Activated B cell treated with CpG ODN at 0.5 μM for 24 hours (primary cell): ENCODE measurements at regions not wholly inside any gene's neighbourhood (a gene's known extent, or its start where the extent isn't known, plus 50 kb on each side); places are given as distances from the start of the nearest gene placed in this dataset.

Experiments used
- ATAC-seq: fragments of 200-7000 bp; cut with Tn5 transposase; one replicate; pipeline ENCODE4 v1.10.0; 2021; ENCODE audit warnings: low read depth, mild to moderate bottlenecking, moderate library complexity
- CTCF ChIA-PET: fragments of 350-600 bp; sonication (Branson Sonifier 250); formaldehyde crosslinking; loops from one replicate; lab custom pipeline; 2021; ENCODE audit warnings: antibody characterized with exemption; lab: Charles Lee
- POLR2A ChIA-PET: fragments of 350-600 bp; sonication (Branson Sonifier 250); formaldehyde crosslinking; loops from one replicate; lab custom pipeline; 2021; ENCODE audit warnings: antibody characterized with exemption; lab: Charles Lee
- DNase-seq: peaks from one replicate; pipeline ENCODE4 v3.0.0; 2022
- H3K27ac Mint-ChIP-seq: one replicate; pipeline ENCODE4 v1.8.0; 2020; ENCODE audit warnings: mixed read lengths
- H3K27me3 Mint-ChIP-seq: one replicate; pipeline ENCODE4 v1.8.0; 2021; ENCODE audit warnings: mixed read lengths
- H3K36me3 Mint-ChIP-seq: one replicate; pipeline ENCODE4 v1.8.0; 2021; ENCODE audit warnings: low read depth, mixed read lengths
- H3K4me1 Mint-ChIP-seq: one replicate; pipeline ENCODE4 v1.8.0; 2021; ENCODE audit warnings: mixed read lengths
- H3K4me3 Mint-ChIP-seq: one replicate; pipeline ENCODE4 v1.8.0; 2020; ENCODE audit warnings: mild to moderate bottlenecking, mixed read lengths
- H3K9me3 Mint-ChIP-seq: one replicate; pipeline ENCODE4 v1.8.0; 2020; ENCODE audit warnings: mixed read lengths
- intact Hi-C: fragments of 100-400 bp; cut with micrococcal nuclease; formaldehyde crosslinking; loops from one replicate; pipeline ENCODE4 v1.15.1; 2024
- TF ChIP-seq, protein P1 (sequence below): fragments of 200-600 bp; IDR thresholded peaks from one replicate; pipeline ENCODE4 v1.8.0; 2022; ENCODE audit warnings: antibody characterized with exemption, mild to moderate bottlenecking

DNA sequence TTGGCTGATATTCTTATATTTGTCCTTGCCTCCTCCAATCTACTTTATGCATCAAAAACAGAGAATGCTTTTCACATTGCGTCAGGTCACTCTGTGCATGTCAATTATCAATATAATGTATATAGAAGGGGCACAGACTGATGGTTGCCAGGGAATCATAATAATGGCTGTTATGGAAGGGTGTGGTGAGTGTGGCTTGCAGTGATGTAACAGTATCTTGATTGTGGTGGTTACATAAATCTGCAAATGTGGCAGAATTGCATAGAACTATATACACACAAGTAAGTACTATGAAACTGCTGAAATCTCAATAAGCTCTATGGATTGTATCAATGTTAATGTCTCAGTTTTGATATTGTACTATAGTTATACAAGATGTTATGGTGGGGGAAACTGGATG is 228.6 kb downstream of the TJP1 start:
- CTCF ChIA-PET: no interaction called here
- Mint-ChIP-seq H3K36me3 (no peaks in the 10 kb centered on the region), H3K27me3 (no peaks in the 10 kb centered on the region), H3K4me3 (no peak overlapping the region), H3K27ac (no peak overlapping the region), H3K9me3 (no peaks in the 10 kb centered on the region), H3K4me1 (no peaks in the 10 kb centered on the region)
- DNase-seq (no peak), ATAC-seq (no peak)
- intact Hi-C loops: no loop called here
- POLR2A ChIA-PET: no interaction called here
- TF ChIP-seq, protein P1, sequence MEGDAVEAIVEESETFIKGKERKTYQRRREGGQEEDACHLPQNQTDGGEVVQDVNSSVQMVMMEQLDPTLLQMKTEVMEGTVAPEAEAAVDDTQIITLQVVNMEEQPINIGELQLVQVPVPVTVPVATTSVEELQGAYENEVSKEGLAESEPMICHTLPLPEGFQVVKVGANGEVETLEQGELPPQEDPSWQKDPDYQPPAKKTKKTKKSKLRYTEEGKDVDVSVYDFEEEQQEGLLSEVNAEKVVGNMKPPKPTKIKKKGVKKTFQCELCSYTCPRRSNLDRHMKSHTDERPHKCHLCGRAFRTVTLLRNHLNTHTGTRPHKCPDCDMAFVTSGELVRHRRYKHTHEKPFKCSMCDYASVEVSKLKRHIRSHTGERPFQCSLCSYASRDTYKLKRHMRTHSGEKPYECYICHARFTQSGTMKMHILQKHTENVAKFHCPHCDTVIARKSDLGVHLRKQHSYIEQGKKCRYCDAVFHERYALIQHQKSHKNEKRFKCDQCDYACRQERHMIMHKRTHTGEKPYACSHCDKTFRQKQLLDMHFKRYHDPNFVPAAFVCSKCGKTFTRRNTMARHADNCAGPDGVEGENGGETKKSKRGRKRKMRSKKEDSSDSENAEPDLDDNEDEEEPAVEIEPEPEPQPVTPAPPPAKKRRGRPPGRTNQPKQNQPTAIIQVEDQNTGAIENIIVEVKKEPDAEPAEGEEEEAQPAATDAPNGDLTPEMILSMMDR: no peak

DNA sequence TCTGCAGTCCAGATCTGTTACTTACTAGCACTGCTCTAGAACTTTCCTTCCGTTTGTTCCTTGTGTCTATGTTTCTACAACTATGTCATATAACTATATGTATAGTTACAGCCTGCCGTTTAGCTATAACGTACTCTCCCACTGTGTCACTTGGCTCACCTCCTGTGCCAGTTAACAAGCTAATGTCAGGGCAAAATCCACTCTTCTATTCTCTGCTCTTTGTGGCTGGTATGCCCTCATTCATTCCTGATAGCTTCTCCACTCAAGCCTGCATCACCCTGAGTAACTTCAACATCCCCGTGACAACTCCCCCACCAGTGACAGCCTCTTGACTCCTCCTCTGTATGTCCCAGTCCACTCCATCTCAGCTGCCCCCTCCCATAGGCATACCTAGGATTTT is 229.2 kb downstream of the TJP1 start:
- intact Hi-C loops: no loop called here
- Mint-ChIP-seq H3K27ac (no peak overlapping the region), H3K36me3 (no peaks in the 10 kb centered on the region), H3K27me3 (no peaks in the 10 kb centered on the region), H3K4me1 (no peaks in the 10 kb centered on the region), H3K9me3 (no peaks in the 10 kb centered on the region), H3K4me3 (no peak overlapping the region)
- ATAC-seq (no peak), DNase-seq (no peak)
- CTCF ChIA-PET: no interaction called here
- TF ChIP-seq, protein P1: no peak
- POLR2A ChIA-PET: no interaction called here

DNA sequence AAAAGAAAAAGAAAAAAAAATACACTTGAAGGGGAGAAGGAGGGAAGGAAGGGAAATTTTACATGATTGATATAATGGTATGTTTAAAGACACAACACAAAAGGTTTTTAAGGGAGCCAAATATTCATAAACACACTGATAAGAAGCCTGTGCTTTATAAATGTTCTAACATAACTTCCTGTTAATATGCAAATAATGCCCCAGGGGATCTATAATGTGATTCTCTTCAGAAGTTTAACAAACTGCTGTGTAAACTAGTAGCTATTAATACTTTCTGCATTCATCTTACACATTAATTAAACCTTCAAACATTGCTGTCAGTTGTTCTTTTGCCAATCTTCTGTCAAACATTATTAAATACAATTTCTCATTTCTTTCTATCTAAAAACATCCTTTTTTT is 231.6 kb downstream of the TJP1 start:
- CTCF ChIA-PET: no interaction called here
- no peaks in the 10 kb centered on the region for H3K36me3 Mint-ChIP-seq
- intact Hi-C loops: no loop called here
- H3K27me3 Mint-ChIP-seq: no peaks in the 10 kb centered on the region
- POLR2A ChIA-PET: no interaction called here
- no peaks in the 10 kb centered on the region for H3K9me3 Mint-ChIP-seq
- DNase-seq (no peak), ATAC-seq (no peak)
- H3K27ac Mint-ChIP-seq: no peak overlapping the region
- TF ChIP-seq, protein P1: no peak
- no peak overlapping the region for H3K4me3 Mint-ChIP-seq
- no peaks in the 10 kb centered on the region for H3K4me1 Mint-ChIP-seq

DNA sequence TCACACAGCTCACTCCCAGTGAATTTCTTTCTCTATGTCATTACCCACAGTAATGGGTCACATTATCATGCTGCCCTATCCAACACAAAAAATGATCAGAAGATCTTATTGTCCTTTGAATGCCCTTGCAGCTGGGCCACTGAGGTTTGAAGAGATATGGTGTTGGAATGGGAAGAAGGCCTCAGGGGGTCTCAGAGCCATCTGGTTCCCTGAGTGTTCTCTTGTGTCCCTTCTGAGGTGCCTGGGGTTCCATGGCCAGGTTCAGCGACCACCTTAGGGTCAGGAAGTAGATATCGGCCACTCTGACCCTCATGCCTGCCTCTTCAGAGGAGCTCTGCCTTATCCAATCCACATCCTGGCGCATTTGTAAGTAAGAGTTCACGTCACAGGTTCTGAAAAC is 232.3 kb downstream of the TJP1 start:
- intact Hi-C loops: no loop called here
- ATAC-seq (no peak), DNase-seq (no peak)
- H3K27ac Mint-ChIP-seq: no peak overlapping the region
- no peaks in the 10 kb centered on the region for H3K27me3 Mint-ChIP-seq
- H3K36me3 Mint-ChIP-seq: no peaks in the 10 kb centered on the region
- peaks cover 3% of the 10 kb centered on the region for H3K9me3 Mint-ChIP-seq
- ChIA-PET POLR2A (no interaction called here), CTCF (no interaction called here)
- no peaks in the 10 kb centered on the region for H3K4me1 Mint-ChIP-seq
- no peak overlapping the region for H3K4me3 Mint-ChIP-seq
- TF ChIP-seq, protein P1: no peak

DNA sequence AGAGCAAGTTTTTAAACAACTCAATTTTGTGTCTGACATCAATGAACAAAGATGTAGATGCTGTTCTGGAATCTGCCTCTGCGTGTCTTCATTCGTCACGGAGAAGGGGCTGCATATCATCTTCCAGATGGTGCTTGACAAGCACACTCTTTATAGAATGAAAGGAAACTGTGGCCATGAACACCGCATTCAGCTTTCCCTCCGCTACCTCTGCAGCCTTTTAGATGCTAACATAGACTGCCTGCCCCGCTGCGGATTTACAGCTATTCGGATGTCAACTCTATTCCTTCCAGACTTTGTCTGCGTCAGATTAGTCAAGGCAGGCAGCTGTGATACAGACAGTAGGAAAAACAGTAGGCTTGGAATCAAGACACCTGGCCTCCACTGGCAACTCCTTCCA is 232.9 kb downstream of the TJP1 start:
- ChIA-PET POLR2A (no interaction called here), CTCF (no interaction called here)
- Mint-ChIP-seq H3K36me3 (no peaks in the 10 kb centered on the region), H3K9me3 (peaks cover 3% of the 10 kb centered on the region), H3K4me1 (no peaks in the 10 kb centered on the region), H3K27me3 (no peaks in the 10 kb centered on the region), H3K4me3 (no peak overlapping the region), H3K27ac (no peak overlapping the region)
- ATAC-seq (no peak), DNase-seq (no peak)
- intact Hi-C loops: no loop called here
- TF ChIP-seq, protein P1: no peak
